ENCODE measurements at regions not wholly inside any gene's neighbourhood (a gene's known extent, or its start where the extent isn't known, plus 50 kb on each side); places are given as distances from the start of the nearest gene placed in this dataset.

GRCh38 chr11:80129396-80129795 lies 688.6 kb upstream of the TENM4 start:
- no peak overlapping the region for H3K27ac ChIP-seq (ENCODE audit: low read length)
- H3K4me1 ChIP-seq (ENCODE audit: control insufficient read depth in 1 of 2, insufficient read depth in 2 of 2, low read length in 2 of 2) = no peaks in the 10 kb centered on the region
- no peaks in the 10 kb centered on the region for H3K27me3 ChIP-seq (ENCODE audit: low read depth, low read length)
- no peak overlapping the region for H3K4me3 ChIP-seq (ENCODE audit: low read depth in 1 of 2, low read length in 2 of 2)
- H3K9me3 ChIP-seq (ENCODE audit: control insufficient read depth in 1 of 2, low read length in 2 of 2) = peaks cover 0 to 2% of the 10 kb centered on the region in 2 donors
- no peaks in the 10 kb centered on the region for H3K36me3 ChIP-seq (ENCODE audit: control insufficient read depth in 1 of 2, insufficient read depth in 2 of 2, low read length in 2 of 2)

DNA sequence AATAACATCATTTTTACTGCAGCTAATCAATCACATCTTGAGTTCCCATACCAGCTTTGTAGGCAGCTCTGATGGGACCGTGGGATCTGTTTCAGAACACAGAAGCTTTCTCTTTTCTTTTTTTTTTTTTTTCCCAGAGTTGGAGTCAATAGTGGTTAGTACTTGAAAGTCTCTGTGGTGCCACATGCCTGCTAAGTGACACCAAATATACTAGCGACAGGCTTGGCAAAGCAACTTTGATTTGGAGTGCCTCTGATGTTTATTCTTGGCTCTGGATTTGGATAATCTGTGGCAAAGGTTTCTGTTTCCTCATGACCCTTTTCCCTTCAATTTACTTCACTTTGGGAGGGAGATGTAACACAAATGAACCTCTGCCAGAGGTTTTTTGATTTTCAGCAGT lies 681.4 kb upstream of the TENM4 start:
- Histone ChIP-seq H3K27me3 (ENCODE audit: low read depth, low read length) (no peaks in the 10 kb centered on the region), H3K9me3 (ENCODE audit: control insufficient read depth in 1 of 2, low read length in 2 of 2) (peaks cover 0 to 2% of the 10 kb centered on the region in 2 donors), H3K36me3 (ENCODE audit: control insufficient read depth in 1 of 2, insufficient read depth in 2 of 2, low read length in 2 of 2) (no peaks in the 10 kb centered on the region), H3K4me1 (ENCODE audit: control insufficient read depth in 1 of 2, insufficient read depth in 2 of 2, low read length in 2 of 2) (no peaks in the 10 kb centered on the region), H3K27ac (ENCODE audit: low read length) (no peak overlapping the region), H3K4me3 (ENCODE audit: low read depth in 1 of 2, low read length in 2 of 2) (no peak overlapping the region)

- Histone ChIP-seq H3K9me3 (ENCODE audit: control insufficient read depth in 1 of 2, low read length in 2 of 2) (no peaks in the 10 kb centered on the region), H3K36me3 (ENCODE audit: control insufficient read depth in 1 of 2, insufficient read depth in 2 of 2, low read length in 2 of 2) (no peaks in the 10 kb centered on the region), H3K4me1 (ENCODE audit: control insufficient read depth in 1 of 2, insufficient read depth in 2 of 2, low read length in 2 of 2) (no peaks in the 10 kb centered on the region), H3K27me3 (ENCODE audit: low read depth, low read length) (no peaks in the 10 kb centered on the region), H3K4me3 (ENCODE audit: low read depth in 1 of 2, low read length in 2 of 2) (no peak overlapping the region), H3K27ac (ENCODE audit: low read length) (no peak overlapping the region)
Measured at GRCh38 chr11:80118073-80118472, 677.2 kb upstream of the TENM4 start.

DNA sequence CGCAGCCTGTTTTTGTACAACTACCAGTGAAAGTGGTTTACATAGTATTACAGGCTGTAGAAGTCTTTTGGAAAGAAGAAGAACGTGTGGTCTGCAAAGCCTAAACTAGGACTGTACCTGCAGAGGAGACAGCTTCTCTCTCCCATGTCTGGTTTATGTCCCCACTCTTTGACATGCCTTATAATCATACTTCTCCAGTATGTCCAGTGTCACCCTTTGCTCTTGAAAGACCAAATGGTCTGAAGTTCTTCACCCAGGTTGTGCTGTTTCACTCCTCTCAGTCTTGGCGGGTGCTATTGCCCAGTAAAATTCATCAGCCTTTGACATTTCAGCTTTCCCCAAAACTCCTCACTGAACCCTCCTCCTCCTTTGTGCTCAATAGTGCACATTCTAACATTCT lies 676.0 kb upstream of the TENM4 start:
- Histone ChIP-seq H3K4me1 (ENCODE audit: control insufficient read depth in 1 of 2, insufficient read depth in 2 of 2, low read length in 2 of 2) (no peaks in the 10 kb centered on the region), H3K27ac (ENCODE audit: low read length) (no peak overlapping the region), H3K4me3 (ENCODE audit: low read depth in 1 of 2, low read length in 2 of 2) (no peak overlapping the region), H3K9me3 (ENCODE audit: control insufficient read depth in 1 of 2, low read length in 2 of 2) (no peaks in the 10 kb centered on the region), H3K36me3 (ENCODE audit: control insufficient read depth in 1 of 2, insufficient read depth in 2 of 2, low read length in 2 of 2) (no peaks in the 10 kb centered on the region), H3K27me3 (ENCODE audit: low read depth, low read length) (no peaks in the 10 kb centered on the region)

GRCh38 chr11:80109652-80110051 lies 668.8 kb upstream of the TENM4 start:
- Histone ChIP-seq H3K27ac (ENCODE audit: low read length) (no peak overlapping the region), H3K27me3 (ENCODE audit: low read depth, low read length) (no peaks in the 10 kb centered on the region)

GRCh38 chr11:80109031-80109430 lies 668.2 kb upstream of the TENM4 start:
- Histone ChIP-seq H3K9me3 (ENCODE audit: control insufficient read depth in 1 of 2, low read length in 2 of 2) (no peaks in the 10 kb centered on the region), H3K27me3 (ENCODE audit: low read depth, low read length) (no peaks in the 10 kb centered on the region), H3K27ac (ENCODE audit: low read length) (no peak overlapping the region), H3K4me3 (ENCODE audit: low read depth in 1 of 2, low read length in 2 of 2) (no peak overlapping the region), H3K36me3 (ENCODE audit: control insufficient read depth in 1 of 2, insufficient read depth in 2 of 2, low read length in 2 of 2) (no peaks in the 10 kb centered on the region), H3K4me1 (ENCODE audit: control insufficient read depth in 1 of 2, insufficient read depth in 2 of 2, low read length in 2 of 2) (no peaks in the 10 kb centered on the region)

More at GRCh38 chr11:80109652-80110051, 668.8 kb upstream of the TENM4 start:
- no peaks in the 10 kb centered on the region for H3K36me3 ChIP-seq (ENCODE audit: control insufficient read depth in 1 of 2, insufficient read depth in 2 of 2, low read length in 2 of 2)
- H3K9me3 ChIP-seq (ENCODE audit: control insufficient read depth in 1 of 2, low read length in 2 of 2) = no peaks in the 10 kb centered on the region
- H3K4me3 ChIP-seq (ENCODE audit: low read depth in 1 of 2, low read length in 2 of 2) = no peak overlapping the region
- no peaks in the 10 kb centered on the region for H3K4me1 ChIP-seq (ENCODE audit: control insufficient read depth in 1 of 2, insufficient read depth in 2 of 2, low read length in 2 of 2)

DNA sequence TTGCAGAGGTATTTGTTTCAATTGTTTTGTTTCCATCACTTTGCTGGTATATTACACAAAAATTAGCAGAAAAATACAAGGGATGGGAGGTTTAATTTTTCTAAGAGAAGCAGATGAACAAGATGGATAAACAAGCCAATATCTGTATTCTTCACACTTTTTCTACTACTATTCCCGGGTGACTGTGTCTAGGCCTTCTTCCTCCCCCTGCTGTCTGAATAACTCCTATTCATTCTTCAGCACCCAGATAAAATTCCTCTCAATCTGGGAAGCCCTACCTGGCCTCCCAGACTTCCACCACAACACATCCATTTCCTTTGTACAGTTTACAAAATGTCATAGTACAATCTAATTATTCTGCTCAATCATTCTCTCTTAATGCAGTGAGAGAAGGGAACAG lies 666.6 kb upstream of the TENM4 start:
- no peaks in the 10 kb centered on the region for H3K4me1 ChIP-seq (ENCODE audit: control insufficient read depth in 1 of 2, insufficient read depth in 2 of 2, low read length in 2 of 2)
- no peak overlapping the region for H3K4me3 ChIP-seq (ENCODE audit: low read depth in 1 of 2, low read length in 2 of 2)
- no peaks in the 10 kb centered on the region for H3K9me3 ChIP-seq (ENCODE audit: control insufficient read depth in 1 of 2, low read length in 2 of 2)
- no peak overlapping the region for H3K27ac ChIP-seq (ENCODE audit: low read length)
- H3K27me3 ChIP-seq (ENCODE audit: low read depth, low read length) = no peaks in the 10 kb centered on the region
- H3K36me3 ChIP-seq (ENCODE audit: control insufficient read depth in 1 of 2, insufficient read depth in 2 of 2, low read length in 2 of 2) = no peaks in the 10 kb centered on the region

- no peak overlapping the region for H3K27ac ChIP-seq (ENCODE audit: low read length)
Measured at GRCh38 chr11:80104191-80104590, 663.4 kb upstream of the TENM4 start.

GRCh38 chr11:80103142-80103859 lies 662.5 kb upstream of the TENM4 start:
- Histone ChIP-seq H3K27ac (ENCODE audit: low read length) (no peak overlapping the region), H3K4me3 (ENCODE audit: low read depth in 1 of 2, low read length in 2 of 2) (no peak overlapping the region), H3K27me3 (ENCODE audit: low read depth, low read length) (no peaks in the 10 kb centered on the region), H3K9me3 (ENCODE audit: control insufficient read depth in 1 of 2, low read length in 2 of 2) (no peaks in the 10 kb centered on the region), H3K4me1 (ENCODE audit: control insufficient read depth in 1 of 2, insufficient read depth in 2 of 2, low read length in 2 of 2) (no peaks in the 10 kb centered on the region), H3K36me3 (ENCODE audit: control insufficient read depth in 1 of 2, insufficient read depth in 2 of 2, low read length in 2 of 2) (no peaks in the 10 kb centered on the region)

More at GRCh38 chr11:80104191-80104590, 663.4 kb upstream of the TENM4 start:
- Histone ChIP-seq H3K4me3 (ENCODE audit: low read depth in 1 of 2, low read length in 2 of 2) (no peak overlapping the region), H3K36me3 (ENCODE audit: control insufficient read depth in 1 of 2, insufficient read depth in 2 of 2, low read length in 2 of 2) (no peaks in the 10 kb centered on the region), H3K9me3 (ENCODE audit: control insufficient read depth in 1 of 2, low read length in 2 of 2) (no peaks in the 10 kb centered on the region), H3K27me3 (ENCODE audit: low read depth, low read length) (no peaks in the 10 kb centered on the region), H3K4me1 (ENCODE audit: control insufficient read depth in 1 of 2, insufficient read depth in 2 of 2, low read length in 2 of 2) (no peaks in the 10 kb centered on the region)

GRCh38 chr11:80097146-80097545 lies 656.3 kb upstream of the TENM4 start:
- Histone ChIP-seq H3K9me3 (ENCODE audit: control insufficient read depth in 1 of 2, low read length in 2 of 2) (no peaks in the 10 kb centered on the region), H3K36me3 (ENCODE audit: control insufficient read depth in 1 of 2, insufficient read depth in 2 of 2, low read length in 2 of 2) (no peaks in the 10 kb centered on the region), H3K4me3 (ENCODE audit: low read depth in 1 of 2, low read length in 2 of 2) (no peak overlapping the region), H3K4me1 (ENCODE audit: control insufficient read depth in 1 of 2, insufficient read depth in 2 of 2, low read length in 2 of 2) (no peaks in the 10 kb centered on the region), H3K27me3 (ENCODE audit: low read depth, low read length) (no peaks in the 10 kb centered on the region), H3K27ac (ENCODE audit: low read length) (no peak overlapping the region)

DNA sequence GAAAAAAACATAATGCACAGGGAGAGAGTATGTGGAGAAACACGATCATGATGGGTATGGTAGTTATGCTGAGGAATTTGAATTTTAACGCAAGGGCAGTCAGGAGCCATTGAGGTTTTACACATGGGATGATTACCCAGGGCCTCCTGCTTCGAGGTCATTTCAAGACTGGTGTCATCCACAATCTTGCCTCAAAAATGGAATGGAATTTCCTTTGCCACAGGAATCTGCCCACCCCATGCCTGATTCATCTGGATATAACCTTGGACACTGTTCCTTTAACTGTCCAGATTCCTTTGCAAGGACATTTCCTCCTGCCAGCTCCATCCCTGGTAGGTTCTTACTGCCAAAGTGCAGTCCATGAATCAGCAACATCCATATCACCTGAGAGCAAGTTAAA lies 655.9 kb upstream of the TENM4 start:
- Histone ChIP-seq H3K36me3 (ENCODE audit: control insufficient read depth in 1 of 2, insufficient read depth in 2 of 2, low read length in 2 of 2) (no peaks in the 10 kb centered on the region), H3K9me3 (ENCODE audit: control insufficient read depth in 1 of 2, low read length in 2 of 2) (no peaks in the 10 kb centered on the region), H3K4me1 (ENCODE audit: control insufficient read depth in 1 of 2, insufficient read depth in 2 of 2, low read length in 2 of 2) (no peaks in the 10 kb centered on the region), H3K27me3 (ENCODE audit: low read depth, low read length) (no peaks in the 10 kb centered on the region), H3K27ac (ENCODE audit: low read length) (no peak overlapping the region), H3K4me3 (ENCODE audit: low read depth in 1 of 2, low read length in 2 of 2) (no peak overlapping the region)

- Histone ChIP-seq H3K36me3 (ENCODE audit: control insufficient read depth in 1 of 2, insufficient read depth in 2 of 2, low read length in 2 of 2) (no peaks in the 10 kb centered on the region), H3K4me3 (ENCODE audit: low read depth in 1 of 2, low read length in 2 of 2) (no peak overlapping the region), H3K27ac (ENCODE audit: low read length) (no peak overlapping the region), H3K4me1 (ENCODE audit: control insufficient read depth in 1 of 2, insufficient read depth in 2 of 2, low read length in 2 of 2) (no peaks in the 10 kb centered on the region), H3K9me3 (ENCODE audit: control insufficient read depth in 1 of 2, low read length in 2 of 2) (no peaks in the 10 kb centered on the region), H3K27me3 (ENCODE audit: low read depth, low read length) (no peaks in the 10 kb centered on the region)
Measured at GRCh38 chr11:80086496-80087055, 645.7 kb upstream of the TENM4 start.

Measured in muscle layer of duodenum (tissue), 2 donors.